HT1080 (cell line): ENCODE measurements at regions not wholly inside any gene's neighbourhood (a gene's known extent, or its start where the extent isn't known, plus 50 kb on each side); places are given as distances from the start of the nearest gene placed in this dataset.

ENCODE experiments used
- DNase-seq: peaks from one replicate; pipeline ENCODE4 v3.0.0-alpha.2; 2015; ENCODE audit warnings: low read depth

- DNase-seq: no peak
These were observed 473.4 kb downstream of the SOX9 start for GRCh38 chr17:72594248-72594647.
